ENCODE measurements at regions not wholly inside any gene's neighbourhood (a gene's known extent, or its start where the extent isn't known, plus 50 kb on each side); places are given as distances from the start of the nearest gene placed in this dataset.

- H3K4me3 ChIP-seq (ENCODE audit: low read depth in 1 of 2, low read length in 2 of 2) = no peak overlapping the region
- ATAC-seq (ENCODE audit: insufficient read depth, low read depth) = no peak
- H2AFZ ChIP-seq (ENCODE audit: low read depth, low read length) = no peak overlapping the region
Measured at GRCh38 chr2:173667014-173667413, 298.2 kb downstream of the SP3 start.

GRCh38 chr2:173667415-173667814, 297.8 kb downstream of the SP3 start:
- Histone ChIP-seq H3K36me3 (ENCODE audit: insufficient read depth, low read length) (no peaks in the 10 kb centered on the region), H3K4me2 (ENCODE audit: insufficient read depth, low read length) (no peak overlapping the region)
- no peak for ATAC-seq (ENCODE audit: insufficient read depth, low read depth)

More at GRCh38 chr2:173667014-173667413, 298.2 kb downstream of the SP3 start:
- Histone ChIP-seq H4K20me1 (ENCODE audit: insufficient read depth, low read length) (no peaks in the 10 kb centered on the region), H3K79me2 (ENCODE audit: insufficient read depth, low read length) (no peaks in the 10 kb centered on the region), H3K4me2 (ENCODE audit: insufficient read depth, low read length) (no peak overlapping the region), H3K9me3 (ENCODE audit: insufficient read depth, low read length, severe bottlenecking) (no peaks in the 10 kb centered on the region), H3K27ac (ENCODE audit: low read length) (no peak overlapping the region), H3K4me1 (ENCODE audit: insufficient read depth, low read length) (no peaks in the 10 kb centered on the region), H3K27me3 (ENCODE audit: insufficient read depth, low read length, poor library complexity) (peaks cover 15% of the 10 kb centered on the region), H3K36me3 (ENCODE audit: insufficient read depth, low read length) (no peaks in the 10 kb centered on the region), H3K9ac (ENCODE audit: low read depth, low read length) (no peak overlapping the region)
- TF ChIP-seq EZH2 (IDR thresholded peaks at IDR 0.05; ENCODE audit: borderline replicate concordance, low read depth, low read length, severe bottlenecking) (no peak), CTCF (IDR thresholded peaks at IDR 0.05; ENCODE audit: borderline replicate concordance, extremely low read depth, low read length, poor library complexity, severe bottlenecking) (no peak)
- DNase-seq = no peak

GRCh38 chr2:173669271-173669853, 295.8 kb downstream of the SP3 start:
- H3K4me3 ChIP-seq (ENCODE audit: low read depth in 1 of 2, low read length in 2 of 2) = no peak overlapping the region
- H3K9ac ChIP-seq (ENCODE audit: low read depth, low read length) = no peak overlapping the region
- no peaks in the 10 kb centered on the region for H4K20me1 ChIP-seq (ENCODE audit: insufficient read depth, low read length)
- H3K79me2 ChIP-seq (ENCODE audit: insufficient read depth, low read length) = no peaks in the 10 kb centered on the region
- no peaks in the 10 kb centered on the region for H3K4me1 ChIP-seq (ENCODE audit: insufficient read depth, low read length)
- DNase-seq (no peak), ATAC-seq (ENCODE audit: insufficient read depth, low read depth) (no peak)
- H2AFZ ChIP-seq (ENCODE audit: low read depth, low read length) = no peak overlapping the region
- peaks cover 9% of the 10 kb centered on the region for H3K27me3 ChIP-seq (ENCODE audit: insufficient read depth, low read length, poor library complexity)
- no peak for TF ChIP-seq CTCF (IDR thresholded peaks at IDR 0.05; ENCODE audit: borderline replicate concordance, extremely low read depth, low read length, poor library complexity, severe bottlenecking)
- H3K27ac ChIP-seq (ENCODE audit: low read length) = no peak overlapping the region
- H3K4me2 ChIP-seq (ENCODE audit: insufficient read depth, low read length) = no peak overlapping the region
- H3K36me3 ChIP-seq (ENCODE audit: insufficient read depth, low read length) = no peaks in the 10 kb centered on the region
- H3K9me3 ChIP-seq (ENCODE audit: insufficient read depth, low read length, severe bottlenecking) = no peaks in the 10 kb centered on the region

More at GRCh38 chr2:173667415-173667814, 297.8 kb downstream of the SP3 start:
- H2AFZ ChIP-seq (ENCODE audit: low read depth, low read length) = no peak overlapping the region
- TF ChIP-seq EZH2 (IDR thresholded peaks at IDR 0.05; ENCODE audit: borderline replicate concordance, low read depth, low read length, severe bottlenecking) (no peak), CTCF (IDR thresholded peaks at IDR 0.05; ENCODE audit: borderline replicate concordance, extremely low read depth, low read length, poor library complexity, severe bottlenecking) (peak; percentile 29)
- H3K9me3 ChIP-seq (ENCODE audit: insufficient read depth, low read length, severe bottlenecking) = no peaks in the 10 kb centered on the region
- H3K4me1 ChIP-seq (ENCODE audit: insufficient read depth, low read length) = no peaks in the 10 kb centered on the region
- H3K27ac ChIP-seq (ENCODE audit: low read length) = no peak overlapping the region
- H3K9ac ChIP-seq (ENCODE audit: low read depth, low read length) = no peak overlapping the region
- no peaks in the 10 kb centered on the region for H4K20me1 ChIP-seq (ENCODE audit: insufficient read depth, low read length)
- H3K79me2 ChIP-seq (ENCODE audit: insufficient read depth, low read length) = no peaks in the 10 kb centered on the region
- peaks cover 15% of the 10 kb centered on the region for H3K27me3 ChIP-seq (ENCODE audit: insufficient read depth, low read length, poor library complexity)
- DNase-seq = peak; percentile 8
- H3K4me3 ChIP-seq (ENCODE audit: low read depth in 1 of 2, low read length in 2 of 2) = no peak overlapping the region

GRCh38 chr2:173669888-173670287, 295.3 kb downstream of the SP3 start:
- ATAC-seq (ENCODE audit: insufficient read depth, low read depth) = no peak
- no peak overlapping the region for H3K4me3 ChIP-seq (ENCODE audit: low read depth in 1 of 2, low read length in 2 of 2)
- no peak for TF ChIP-seq EZH2 (IDR thresholded peaks at IDR 0.05; ENCODE audit: borderline replicate concordance, low read depth, low read length, severe bottlenecking)
- TF ChIP-seq CTCF (IDR thresholded peaks at IDR 0.05; ENCODE audit: borderline replicate concordance, extremely low read depth, low read length, poor library complexity, severe bottlenecking) = no peak
- H3K36me3 ChIP-seq (ENCODE audit: insufficient read depth, low read length) = no peaks in the 10 kb centered on the region
- H3K4me2 ChIP-seq (ENCODE audit: insufficient read depth, low read length) = no peak overlapping the region
- no peak overlapping the region for H3K9ac ChIP-seq (ENCODE audit: low read depth, low read length)
- H3K79me2 ChIP-seq (ENCODE audit: insufficient read depth, low read length) = no peaks in the 10 kb centered on the region
- no peak overlapping the region for H3K27ac ChIP-seq (ENCODE audit: low read length)
- no peaks in the 10 kb centered on the region for H3K9me3 ChIP-seq (ENCODE audit: insufficient read depth, low read length, severe bottlenecking)
- DNase-seq = no peak
- peaks cover 7% of the 10 kb centered on the region for H3K27me3 ChIP-seq (ENCODE audit: insufficient read depth, low read length, poor library complexity)
- H2AFZ ChIP-seq (ENCODE audit: low read depth, low read length) = no peak overlapping the region
- no peaks in the 10 kb centered on the region for H3K4me1 ChIP-seq (ENCODE audit: insufficient read depth, low read length)
- H4K20me1 ChIP-seq (ENCODE audit: insufficient read depth, low read length) = no peaks in the 10 kb centered on the region

All from DND-41 (cell line).